ENCODE measurements at regions not wholly inside any gene's neighbourhood (a gene's known extent, or its start where the extent isn't known, plus 50 kb on each side); places are given as distances from the start of the nearest gene placed in this dataset.

DNA sequence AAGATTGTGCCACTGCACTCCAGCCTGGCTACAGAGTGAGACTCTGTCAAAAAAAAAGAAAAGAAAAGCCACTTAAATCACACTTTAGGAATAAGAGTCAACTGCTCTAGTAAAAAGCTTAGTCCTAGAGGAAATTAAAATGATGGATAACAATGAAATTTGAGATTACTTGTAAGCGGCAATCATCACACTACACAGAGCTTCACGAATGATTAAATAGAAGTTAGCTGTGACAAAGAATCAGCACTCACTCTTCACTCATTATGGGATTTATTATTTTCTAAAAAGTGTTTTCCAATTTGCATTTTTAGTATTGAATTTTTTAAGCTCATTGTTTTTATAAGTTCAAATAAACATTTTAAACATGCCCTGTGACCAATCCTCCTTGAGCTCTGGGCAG is 718.0 kb downstream of the UTRN start:
- peak; percentile 8 for DNase-seq

DNA sequence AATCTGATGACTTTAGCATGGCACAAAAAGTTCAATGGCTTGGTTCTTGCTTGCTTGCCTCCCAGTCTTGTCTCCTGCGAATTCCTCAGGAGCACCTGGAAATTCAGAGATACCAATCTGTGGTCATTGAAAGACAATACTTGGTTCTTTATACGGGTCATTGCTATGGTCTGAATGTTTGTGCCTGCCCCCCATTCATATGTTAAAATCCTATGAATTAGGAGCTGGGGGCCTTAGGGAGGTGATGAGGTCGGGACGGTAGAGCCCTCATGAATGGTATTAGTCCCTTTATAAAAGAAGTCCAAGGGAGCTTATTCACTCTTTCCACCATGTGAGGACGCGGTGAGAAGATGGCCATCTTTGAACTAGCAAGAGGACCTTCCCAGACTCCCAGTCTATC is 721.8 kb downstream of the UTRN start:
- DNase-seq: no peak

- DNase-seq: no peak
Measured at GRCh38 chr6:145008715-145009114, 723.6 kb downstream of the UTRN start.

GRCh38 chr6:145009711-145010110 is 724.6 kb downstream of the UTRN start:
- DNase-seq: no peak

DNA sequence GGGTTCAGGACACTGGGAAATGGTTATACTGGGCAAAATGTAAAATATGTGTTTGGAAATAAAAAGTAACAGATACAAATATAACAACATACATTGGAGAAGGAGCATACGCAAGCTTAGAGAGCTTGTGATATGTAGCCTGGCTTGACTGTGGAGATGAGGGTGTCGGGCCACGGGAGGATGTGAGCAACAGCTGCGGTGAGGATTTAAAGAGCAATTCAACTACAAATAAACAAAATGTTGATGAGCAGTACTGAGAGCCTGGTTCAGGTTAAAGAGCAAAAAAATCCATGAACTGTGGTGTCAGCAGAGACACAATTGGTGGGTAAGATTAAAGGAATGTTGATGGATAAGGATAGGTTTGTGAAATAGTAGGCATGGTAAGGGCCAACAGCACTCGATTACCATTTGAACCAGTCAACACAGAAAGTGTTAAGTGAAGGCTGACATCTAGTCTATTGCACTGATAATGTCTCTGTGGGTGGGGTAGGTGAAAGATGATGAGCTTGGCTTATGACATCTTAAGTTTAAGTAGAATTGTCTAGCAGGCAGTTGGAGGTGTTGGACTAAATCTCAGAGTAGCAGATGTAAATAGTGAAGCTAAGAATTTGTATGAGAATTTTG is 723.2 kb downstream of the EPM2A start:
- DNase-seq: no peak

DNA sequence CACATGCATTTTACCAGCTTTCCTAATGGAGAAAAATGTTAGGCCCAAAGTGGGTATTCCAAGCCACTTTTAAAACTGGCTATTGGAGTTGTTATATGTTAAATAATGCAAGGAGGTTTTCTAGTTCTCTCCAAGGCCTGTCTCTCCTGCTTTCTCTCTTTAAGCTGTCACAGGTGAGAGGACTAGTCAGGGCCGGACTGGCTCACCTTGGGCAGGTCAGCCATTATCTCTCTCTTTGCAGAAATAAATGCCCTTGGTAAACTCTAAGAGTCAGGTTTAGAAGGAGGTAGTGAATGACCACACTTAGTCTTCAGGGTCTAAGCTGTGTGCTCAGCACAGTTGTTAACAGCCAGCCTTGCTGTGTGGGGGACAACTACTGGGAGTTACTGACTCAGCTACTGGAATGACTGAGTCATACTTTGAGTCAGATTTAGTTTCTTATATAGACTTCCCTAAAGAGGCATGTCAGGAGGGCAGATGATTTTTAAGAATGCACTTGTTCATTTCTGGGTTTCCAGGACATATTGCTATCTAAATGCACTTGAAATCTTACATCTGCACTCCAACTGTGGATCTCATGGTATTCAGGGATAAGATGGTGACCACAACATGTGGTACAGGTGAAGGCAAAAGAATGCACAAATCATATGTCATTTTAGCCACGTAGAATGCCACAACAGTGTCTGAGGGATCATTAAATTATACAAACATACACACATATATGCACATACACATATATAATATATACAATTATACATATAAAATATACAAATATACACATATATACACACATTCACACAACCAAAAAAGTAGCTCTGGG is 719.4 kb downstream of the EPM2A start:
- no peak for DNase-seq

DNA sequence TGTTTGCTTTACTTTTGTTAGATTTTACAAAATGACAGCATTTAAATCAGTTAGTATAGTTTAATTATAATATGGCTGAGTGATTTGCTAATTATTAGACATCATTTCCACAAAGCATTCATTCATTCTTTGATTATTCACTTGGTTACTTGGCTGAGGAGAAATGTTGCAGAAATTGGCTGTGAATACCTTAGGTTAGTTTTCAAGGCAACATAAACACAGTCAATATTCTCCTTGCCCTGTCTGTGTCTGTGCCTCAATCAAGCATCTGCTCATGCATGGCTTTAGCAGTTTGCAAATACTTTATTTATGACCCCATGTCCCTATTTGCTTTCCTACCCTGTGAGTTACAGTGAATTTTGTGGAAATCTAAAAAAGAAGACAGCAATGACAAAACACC is 718.3 kb downstream of the EPM2A start:
- DNase-seq: no peak

DNA sequence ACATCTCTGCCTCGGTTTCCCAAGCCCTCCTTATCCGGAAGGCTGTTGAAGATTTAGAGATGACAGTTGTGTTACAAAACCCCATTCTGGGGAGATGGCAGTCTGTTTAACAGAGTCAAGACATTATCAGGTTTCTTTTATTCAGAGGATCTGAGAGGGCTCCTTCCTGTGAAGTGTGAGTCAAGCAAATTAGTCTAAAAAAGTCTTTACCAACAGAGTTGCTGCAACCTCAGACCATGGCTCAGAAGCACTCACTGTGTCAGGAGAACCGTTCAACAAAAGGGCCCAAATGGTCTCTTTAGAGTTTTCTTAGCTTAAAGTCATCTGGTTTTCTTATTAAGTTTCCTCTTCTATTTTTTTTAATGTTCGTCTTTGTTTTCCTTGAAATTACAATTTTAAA is 717.8 kb downstream of the EPM2A start:
- no peak for DNase-seq

DNA sequence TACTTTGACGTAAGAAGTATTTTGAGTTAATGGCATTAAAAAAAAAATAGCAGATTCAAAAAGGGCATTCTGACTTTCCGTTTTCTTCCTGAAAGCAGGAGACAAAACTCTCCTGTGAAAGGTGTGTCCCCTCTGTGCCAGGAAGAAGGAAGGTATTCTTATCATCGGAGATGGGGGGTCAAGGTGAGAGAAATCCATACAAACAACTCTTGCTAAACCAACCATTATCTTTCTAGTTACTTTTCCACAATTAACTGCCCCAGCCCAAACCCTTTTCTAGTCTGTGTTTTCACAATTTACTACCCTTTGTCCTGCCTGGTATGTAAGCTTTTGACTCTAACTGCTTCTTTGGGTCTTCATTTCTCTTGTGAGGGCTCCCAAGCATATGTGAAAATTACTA is 717.3 kb downstream of the EPM2A start:
- DNase-seq: no peak

DNA sequence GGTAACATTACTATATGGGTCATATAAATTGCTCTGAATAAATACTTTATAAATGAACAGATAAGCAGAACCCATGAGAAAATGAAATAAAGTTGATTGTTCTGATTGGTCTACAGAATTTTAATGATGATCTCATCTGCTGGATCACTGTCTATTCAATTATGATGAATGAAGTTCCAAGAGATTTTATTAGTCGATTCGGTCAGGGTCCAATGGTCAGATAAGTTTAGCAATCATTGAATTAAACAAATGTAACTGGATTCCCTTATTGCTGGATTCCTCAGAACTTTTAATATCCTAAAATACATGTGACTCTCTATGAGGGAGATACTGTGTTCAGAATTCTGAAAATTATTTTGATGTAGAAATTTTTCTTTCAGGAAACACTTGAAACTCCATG is 715.2 kb downstream of the EPM2A start:
- no peak for DNase-seq

DNA sequence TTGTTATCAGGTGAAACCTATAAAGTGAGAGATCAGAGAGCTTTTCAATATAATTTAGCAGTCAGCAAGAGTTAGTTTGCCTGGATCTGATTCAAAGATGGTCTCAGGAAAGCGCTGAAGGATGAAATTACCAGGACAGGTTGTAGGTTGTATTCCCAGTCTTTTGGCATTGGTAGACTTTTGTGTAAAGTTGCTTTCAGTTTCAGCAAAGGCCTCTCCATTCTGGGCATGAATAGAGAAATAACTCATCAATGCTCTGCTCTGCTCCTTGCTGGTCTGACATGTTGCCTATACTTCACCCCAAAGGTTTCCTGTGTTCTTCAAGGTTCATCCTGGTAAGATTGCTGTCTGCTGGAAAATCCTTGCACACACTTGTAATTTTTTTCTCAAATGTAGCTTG is 714.8 kb downstream of the EPM2A start:
- DNase-seq: no peak

DNA sequence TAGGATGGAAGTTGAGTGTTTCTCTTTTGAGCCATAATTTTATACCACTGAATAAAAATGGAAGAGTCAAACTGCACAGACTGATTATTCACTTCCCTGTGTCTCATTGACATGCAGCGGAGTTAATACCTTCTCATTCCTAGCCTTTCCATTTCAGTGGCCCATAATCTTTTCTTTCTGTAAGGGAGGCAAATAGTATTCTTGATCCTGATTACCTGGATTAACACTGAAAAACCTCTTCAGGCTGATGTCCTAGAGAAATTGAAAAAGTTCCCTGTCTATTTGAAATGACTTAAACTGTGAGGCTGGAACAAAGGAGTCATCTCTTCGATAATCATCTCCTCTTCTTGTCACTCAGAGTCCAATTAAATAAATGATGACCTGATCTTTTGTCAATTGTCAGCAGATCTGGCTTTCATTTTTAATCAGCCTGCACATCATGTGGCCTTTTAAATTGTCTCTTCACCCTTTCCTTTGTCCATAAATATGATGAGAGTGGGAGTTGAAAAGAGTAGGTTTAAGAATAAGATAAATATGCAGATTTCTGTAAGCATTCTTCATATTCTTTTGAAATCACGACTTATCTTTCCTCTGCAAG is 713.0 kb downstream of the EPM2A start:
- DNase-seq: no peak

- DNase-seq: no peak
Measured at GRCh38 chr6:145023116-145023726, 712.1 kb downstream of the EPM2A start.

DNA sequence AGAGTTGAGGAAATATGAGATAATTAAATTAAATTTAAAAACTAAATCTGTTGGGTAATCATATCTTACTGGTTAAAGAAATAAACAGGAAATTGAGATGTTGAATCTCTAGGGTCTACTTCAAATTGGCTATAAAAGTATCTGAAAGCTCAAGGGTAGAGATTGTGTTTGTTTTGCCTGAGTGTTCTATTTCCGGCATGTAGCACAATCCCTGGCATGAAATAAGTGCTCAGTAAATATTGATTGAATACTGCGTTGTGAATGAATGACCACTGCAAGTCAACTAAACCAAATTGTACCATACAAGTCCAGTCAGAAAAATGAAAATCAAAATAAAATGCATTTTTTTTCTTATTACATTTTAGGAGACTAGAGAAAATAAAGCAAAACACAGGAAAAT is 709.8 kb downstream of the EPM2A start:
- DNase-seq: no peak

GRCh38 chr6:145026267-145026679 is 709.0 kb downstream of the EPM2A start:
- DNase-seq: no peak

DNA sequence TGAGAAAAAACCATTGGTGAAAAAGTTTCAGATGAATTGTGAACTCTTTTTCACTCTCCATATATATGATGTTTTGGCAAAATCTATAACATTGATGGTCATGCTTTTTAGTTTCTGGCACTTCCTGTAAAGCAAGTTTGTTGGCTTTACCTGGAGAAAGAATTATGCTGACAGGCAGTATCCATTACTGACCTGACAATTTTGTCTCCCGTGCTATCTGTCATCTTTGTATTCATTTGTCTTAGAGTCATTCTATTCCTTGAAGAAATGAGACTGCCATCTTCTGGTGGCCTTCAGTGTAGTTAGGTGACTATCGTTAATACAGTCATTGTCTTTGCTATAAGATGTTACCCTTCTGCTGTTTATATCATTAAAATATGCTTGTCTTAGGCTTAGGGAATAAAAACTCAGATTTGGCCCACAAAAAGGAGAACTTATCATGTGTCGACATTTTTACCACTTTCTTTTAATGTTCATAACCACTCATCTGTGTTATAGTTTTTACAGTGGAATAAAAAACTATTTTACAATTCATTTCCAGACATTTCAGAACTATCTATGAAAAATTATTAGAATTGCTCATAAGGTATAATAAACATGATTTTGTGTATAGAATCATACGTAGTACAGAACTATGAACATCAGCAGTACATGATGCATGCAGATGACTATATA is 707.0 kb downstream of the EPM2A start:
- DNase-seq: peak; percentile 17

DNA sequence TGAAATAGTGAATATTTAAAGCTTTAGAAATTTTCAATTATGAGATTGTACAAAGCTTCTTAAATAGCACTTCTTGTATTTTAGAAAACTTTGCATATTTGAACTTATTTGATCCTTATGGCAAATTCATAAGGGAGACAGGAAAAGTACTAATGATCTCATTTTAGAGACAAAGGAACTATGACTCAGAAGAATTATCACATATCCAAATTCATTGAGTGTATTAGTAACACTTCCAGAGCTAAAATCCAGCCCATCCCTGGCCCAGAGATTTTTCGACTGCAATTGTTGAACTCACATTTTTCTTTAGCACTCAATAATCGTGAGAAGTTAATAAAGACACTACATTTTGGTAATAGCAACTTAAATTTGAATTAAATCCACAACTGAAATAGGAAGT is 704.3 kb downstream of the EPM2A start:
- no peak for DNase-seq

GRCh38 chr6:145031962-145032361 is 703.4 kb downstream of the EPM2A start:
- no peak for DNase-seq

GRCh38 chr6:145032562-145033145 is 702.7 kb downstream of the EPM2A start:
- no peak for DNase-seq

GRCh38 chr6:145034664-145035063 is 700.7 kb downstream of the EPM2A start:
- DNase-seq: no peak

DNA sequence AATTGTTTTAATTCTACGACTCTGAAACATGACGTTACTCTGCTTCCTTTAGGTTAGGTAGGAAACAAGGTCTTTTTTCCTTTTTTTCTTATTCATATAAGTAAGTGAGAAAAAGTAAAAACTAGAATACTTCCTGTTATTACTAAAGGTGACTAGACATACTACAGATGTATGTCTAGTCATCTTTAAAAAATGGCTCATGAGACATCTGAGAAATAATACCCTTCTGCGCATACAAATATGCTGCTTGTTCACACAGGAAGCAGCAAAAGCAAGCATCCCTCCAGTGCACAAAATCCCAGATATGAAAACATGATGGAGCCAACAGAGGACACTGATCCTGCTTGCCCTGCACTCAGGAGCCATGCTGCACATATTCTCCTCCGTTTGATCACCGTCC is 699.1 kb downstream of the EPM2A start:
- no peak for DNase-seq

- DNase-seq: no peak
Measured at GRCh38 chr6:145036848-145037567, 698.3 kb downstream of the EPM2A start.
